ENCODE measurements at regions not wholly inside any gene's neighbourhood (a gene's known extent, or its start where the extent isn't known, plus 50 kb on each side); places are given as distances from the start of the nearest gene placed in this dataset.

DNA sequence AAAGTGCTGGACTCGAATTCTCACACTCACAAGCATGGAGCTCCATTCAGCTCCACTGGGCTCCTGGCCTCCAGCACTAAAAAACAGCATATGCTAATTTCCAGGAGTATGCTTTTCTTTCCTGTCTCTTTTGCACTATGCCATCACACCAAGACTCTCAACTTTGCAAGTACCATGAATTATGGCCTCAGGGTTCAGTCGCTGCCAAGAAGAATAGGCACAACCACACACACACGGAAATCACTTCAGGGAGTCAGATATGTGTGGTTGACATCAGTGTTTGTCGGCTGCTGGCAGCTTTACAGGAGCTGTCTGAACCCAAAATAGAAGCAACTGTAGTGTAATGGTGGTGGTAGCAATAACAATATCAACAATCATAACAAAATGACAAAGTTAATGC, 305.0 kb upstream of the SLCO3A1 start:
- intact Hi-C loops (cut with micrococcal nuclease; ENCODE audit: unreplicated experiment) (no loop called here), in situ Hi-C loops (cut with MboI) (no loop called here)
- ChIA-PET POLR2A (no interaction called here), CTCF (interaction anchor here (0.7 kb wide), 1 partner anchor 34 kb away, joined by 3 read pairs; no protein-coding TSS in a partner anchor), SMC1A (ENCODE audit: uncharacterized antibody, unreplicated experiment) (no interaction called here), RAD21 (ENCODE audit: unreplicated experiment) (no interaction called here)
- Histone ChIP-seq H3K4me2 (ENCODE audit: control insufficient read depth, insufficient read depth) (no peak overlapping the region), H3K4me1 (ENCODE audit: control insufficient read depth, insufficient read depth, low read length) (no peaks in the 10 kb centered on the region), H3K79me2 (ENCODE audit: control insufficient read depth, insufficient read depth, low read length) (no peaks in the 10 kb centered on the region), H2AFZ (ENCODE audit: control insufficient read depth, low read depth, low read length) (no peak overlapping the region), H3K36me3 (ENCODE audit: control insufficient read depth in 2 of 2, insufficient read depth in 2 of 2, low read length in 1 of 2) (no peaks in the 10 kb centered on the region), H4K20me1 (ENCODE audit: control insufficient read depth, insufficient read depth) (no peaks in the 10 kb centered on the region), H3K9me3 (replicated peaks; ENCODE audit: control insufficient read depth, insufficient read depth, low read length) (no peaks in the 10 kb centered on the region), H3K9ac (ENCODE audit: control insufficient read depth, insufficient read depth, low read length) (no peak overlapping the region), H3K4me3 (no peak overlapping the region), H3K27me3 (replicated peaks in 1 of 2; ENCODE audit: control insufficient read depth in 2 of 2, insufficient read depth in 2 of 2, low read length in 1 of 2) (no peaks in the 10 kb centered on the region), H3K27ac (ENCODE audit: control insufficient read depth, insufficient read depth) (no peak overlapping the region)
- ATAC-seq (no peak), DNase-seq (ENCODE audit: low read depth, low spot score) (no peak), FAIRE-seq (no peak)
- TF ChIP-seq NFYA (IDR thresholded peaks at IDR 0.05; ENCODE audit: borderline replicate concordance, low read depth, low read length) (no peak), BACH1 (IDR thresholded peaks at IDR 0.05; ENCODE audit: borderline replicate concordance) (no peak), ETV6 (conservative IDR thresholded peaks at IDR 0.05 in 1 of 2, IDR thresholded peaks at IDR 0.05 in 1 of 2; ENCODE audit: borderline replicate concordance in 1 of 2, low read depth in 1 of 2) (no peak), SMARCA5 (IDR thresholded peaks at IDR 0.05) (no peak), CBFB (IDR thresholded peaks at IDR 0.05; ENCODE audit: low read depth) (no peak), MTA3 (IDR thresholded peaks at IDR 0.05; ENCODE audit: borderline replicate concordance, low read length) (no peak), ZNF274 (IDR thresholded peaks at IDR 0.05; ENCODE audit: insufficient read depth, insufficient read length) (no peak), SREBF2 (IDR thresholded peaks at IDR 0.05; ENCODE audit: low read length) (no peak), CREM (IDR thresholded peaks at IDR 0.05; ENCODE audit: low read depth) (no peak), IRF4 (IDR thresholded peaks at IDR 0.05; ENCODE audit: low read depth, low read length) (no peak), TCF7 (IDR thresholded peaks at IDR 0.05; ENCODE audit: borderline replicate concordance) (no peak)
- TF ChIP-seq, protein P1, sequence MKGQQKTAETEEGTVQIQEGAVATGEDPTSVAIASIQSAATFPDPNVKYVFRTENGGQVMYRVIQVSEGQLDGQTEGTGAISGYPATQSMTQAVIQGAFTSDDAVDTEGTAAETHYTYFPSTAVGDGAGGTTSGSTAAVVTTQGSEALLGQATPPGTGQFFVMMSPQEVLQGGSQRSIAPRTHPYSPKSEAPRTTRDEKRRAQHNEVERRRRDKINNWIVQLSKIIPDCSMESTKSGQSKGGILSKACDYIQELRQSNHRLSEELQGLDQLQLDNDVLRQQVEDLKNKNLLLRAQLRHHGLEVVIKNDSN (IDR thresholded peaks at IDR 0.05; ENCODE audit: borderline replicate concordance, extremely low read length, insufficient read depth, low read depth, low read length) = no peak
- TF ChIP-seq, protein P2, sequence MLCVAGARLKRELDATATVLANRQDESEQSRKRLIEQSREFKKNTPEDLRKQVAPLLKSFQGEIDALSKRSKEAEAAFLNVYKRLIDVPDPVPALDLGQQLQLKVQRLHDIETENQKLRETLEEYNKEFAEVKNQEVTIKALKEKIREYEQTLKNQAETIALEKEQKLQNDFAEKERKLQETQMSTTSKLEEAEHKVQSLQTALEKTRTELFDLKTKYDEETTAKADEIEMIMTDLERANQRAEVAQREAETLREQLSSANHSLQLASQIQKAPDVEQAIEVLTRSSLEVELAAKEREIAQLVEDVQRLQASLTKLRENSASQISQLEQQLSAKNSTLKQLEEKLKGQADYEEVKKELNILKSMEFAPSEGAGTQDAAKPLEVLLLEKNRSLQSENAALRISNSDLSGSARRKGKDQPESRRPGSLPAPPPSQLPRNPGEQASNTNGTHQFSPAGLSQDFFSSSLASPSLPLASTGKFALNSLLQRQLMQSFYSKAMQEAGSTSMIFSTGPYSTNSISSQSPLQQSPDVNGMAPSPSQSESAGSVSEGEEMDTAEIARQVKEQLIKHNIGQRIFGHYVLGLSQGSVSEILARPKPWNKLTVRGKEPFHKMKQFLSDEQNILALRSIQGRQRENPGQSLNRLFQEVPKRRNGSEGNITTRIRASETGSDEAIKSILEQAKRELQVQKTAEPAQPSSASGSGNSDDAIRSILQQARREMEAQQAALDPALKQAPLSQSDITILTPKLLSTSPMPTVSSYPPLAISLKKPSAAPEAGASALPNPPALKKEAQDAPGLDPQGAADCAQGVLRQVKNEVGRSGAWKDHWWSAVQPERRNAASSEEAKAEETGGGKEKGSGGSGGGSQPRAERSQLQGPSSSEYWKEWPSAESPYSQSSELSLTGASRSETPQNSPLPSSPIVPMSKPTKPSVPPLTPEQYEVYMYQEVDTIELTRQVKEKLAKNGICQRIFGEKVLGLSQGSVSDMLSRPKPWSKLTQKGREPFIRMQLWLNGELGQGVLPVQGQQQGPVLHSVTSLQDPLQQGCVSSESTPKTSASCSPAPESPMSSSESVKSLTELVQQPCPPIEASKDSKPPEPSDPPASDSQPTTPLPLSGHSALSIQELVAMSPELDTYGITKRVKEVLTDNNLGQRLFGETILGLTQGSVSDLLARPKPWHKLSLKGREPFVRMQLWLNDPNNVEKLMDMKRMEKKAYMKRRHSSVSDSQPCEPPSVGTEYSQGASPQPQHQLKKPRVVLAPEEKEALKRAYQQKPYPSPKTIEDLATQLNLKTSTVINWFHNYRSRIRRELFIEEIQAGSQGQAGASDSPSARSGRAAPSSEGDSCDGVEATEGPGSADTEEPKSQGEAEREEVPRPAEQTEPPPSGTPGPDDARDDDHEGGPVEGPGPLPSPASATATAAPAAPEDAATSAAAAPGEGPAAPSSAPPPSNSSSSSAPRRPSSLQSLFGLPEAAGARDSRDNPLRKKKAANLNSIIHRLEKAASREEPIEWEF (IDR thresholded peaks at IDR 0.05; ENCODE audit: insufficient replicate concordance, low read depth, low read length) = no peak
- TF ChIP-seq, protein P3, sequence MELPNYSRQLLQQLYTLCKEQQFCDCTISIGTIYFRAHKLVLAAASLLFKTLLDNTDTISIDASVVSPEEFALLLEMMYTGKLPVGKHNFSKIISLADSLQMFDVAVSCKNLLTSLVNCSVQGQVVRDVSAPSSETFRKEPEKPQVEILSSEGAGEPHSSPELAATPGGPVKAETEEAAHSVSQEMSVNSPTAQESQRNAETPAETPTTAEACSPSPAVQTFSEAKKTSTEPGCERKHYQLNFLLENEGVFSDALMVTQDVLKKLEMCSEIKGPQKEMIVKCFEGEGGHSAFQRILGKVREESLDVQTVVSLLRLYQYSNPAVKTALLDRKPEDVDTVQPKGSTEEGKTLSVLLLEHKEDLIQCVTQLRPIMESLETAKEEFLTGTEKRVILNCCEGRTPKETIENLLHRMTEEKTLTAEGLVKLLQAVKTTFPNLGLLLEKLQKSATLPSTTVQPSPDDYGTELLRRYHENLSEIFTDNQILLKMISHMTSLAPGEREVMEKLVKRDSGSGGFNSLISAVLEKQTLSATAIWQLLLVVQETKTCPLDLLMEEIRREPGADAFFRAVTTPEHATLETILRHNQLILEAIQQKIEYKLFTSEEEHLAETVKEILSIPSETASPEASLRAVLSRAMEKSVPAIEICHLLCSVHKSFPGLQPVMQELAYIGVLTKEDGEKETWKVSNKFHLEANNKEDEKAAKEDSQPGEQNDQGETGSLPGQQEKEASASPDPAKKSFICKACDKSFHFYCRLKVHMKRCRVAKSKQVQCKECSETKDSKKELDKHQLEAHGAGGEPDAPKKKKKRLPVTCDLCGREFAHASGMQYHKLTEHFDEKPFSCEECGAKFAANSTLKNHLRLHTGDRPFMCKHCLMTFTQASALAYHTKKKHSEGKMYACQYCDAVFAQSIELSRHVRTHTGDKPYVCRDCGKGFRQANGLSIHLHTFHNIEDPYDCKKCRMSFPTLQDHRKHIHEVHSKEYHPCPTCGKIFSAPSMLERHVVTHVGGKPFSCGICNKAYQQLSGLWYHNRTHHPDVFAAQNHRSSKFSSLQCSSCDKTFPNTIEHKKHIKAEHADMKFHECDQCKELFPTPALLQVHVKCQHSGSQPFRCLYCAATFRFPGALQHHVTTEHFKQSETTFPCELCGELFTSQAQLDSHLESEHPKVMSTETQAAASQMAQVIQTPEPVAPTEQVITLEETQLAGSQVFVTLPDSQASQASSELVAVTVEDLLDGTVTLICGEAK (IDR thresholded peaks at IDR 0.05; ENCODE audit: borderline replicate concordance) = no peak
- WGBS (ENCODE audit: insufficient coverage, insufficient replicate concordance, low lambda C conversion rate, missing lambda C conversion rate) = 0% methylated on average over 4 of the region's 4 CpGs
- BruUV-seq (replicated peaks) = no TSS peak
